AG09319 (cell line): ENCODE measurements at regions not wholly inside any gene's neighbourhood (a gene's known extent, or its start where the extent isn't known, plus 50 kb on each side); places are given as distances from the start of the nearest gene placed in this dataset.

Experiments used
- DNase-seq: peaks from one replicate; pipeline ENCODE4 v3.0.0-alpha.2; 2010; ENCODE audit warnings: low read depth; ENCODE audit errors: extremely low read depth
- CTCF ChIP-seq: IDR thresholded peaks from 2 replicates; pipeline ENCODE4 v1.5.1; 2011; ENCODE audit warnings: low read depth, mild to moderate bottlenecking, inconsistent platforms, low read length, moderate library complexity

DNA sequence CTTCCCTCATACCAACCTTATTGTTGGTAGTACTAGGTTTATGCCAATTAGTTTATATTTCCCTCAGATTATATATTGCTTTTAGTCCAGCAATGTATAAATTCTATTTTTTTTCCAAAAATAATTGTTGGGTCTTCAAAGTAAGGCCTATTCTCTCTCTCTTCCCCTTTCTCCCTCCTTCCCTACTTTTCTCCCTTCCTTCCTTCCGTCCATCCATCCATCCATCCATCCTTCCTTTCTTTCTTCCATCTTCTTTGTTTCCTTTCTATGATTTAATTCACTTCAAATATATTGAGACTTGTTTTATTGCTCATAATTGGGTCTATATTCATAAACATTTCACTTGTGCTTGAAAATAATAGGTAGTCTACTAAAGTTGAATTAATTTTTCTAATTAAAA lies 1259.2 kb downstream of the FSCB start:
- no peak for TF ChIP-seq CTCF
- DNase-seq: no peak

- no peak for TF ChIP-seq CTCF
- no peak for DNase-seq
These were observed 1262.9 kb downstream of the FSCB start for GRCh38 chr14:43244142-43244625.

GRCh38 chr14:43243168-43243567 lies 1263.9 kb downstream of the FSCB start:
- DNase-seq: no peak
- no peak for TF ChIP-seq CTCF

DNA sequence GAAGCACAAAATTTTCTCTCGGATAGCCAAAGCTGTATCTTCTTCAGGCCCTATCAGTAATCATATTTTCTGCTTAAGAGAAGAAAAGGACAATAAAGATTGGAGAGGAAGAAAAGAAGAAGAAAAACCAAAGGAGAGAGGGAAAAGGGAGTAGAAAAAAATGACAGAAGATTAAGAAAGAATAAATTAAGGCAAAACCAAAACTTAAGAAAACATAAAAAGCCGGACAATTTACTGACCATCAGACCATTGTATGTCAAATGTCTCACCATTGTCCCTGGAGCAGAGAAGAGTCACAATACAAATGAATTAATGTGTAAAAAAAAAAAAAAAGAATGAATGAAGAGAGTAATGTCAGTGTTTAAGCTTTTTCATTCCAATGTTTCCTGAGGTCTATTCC lies 1274.8 kb downstream of the FSCB start:
- no peak for TF ChIP-seq CTCF
- DNase-seq: no peak

DNA sequence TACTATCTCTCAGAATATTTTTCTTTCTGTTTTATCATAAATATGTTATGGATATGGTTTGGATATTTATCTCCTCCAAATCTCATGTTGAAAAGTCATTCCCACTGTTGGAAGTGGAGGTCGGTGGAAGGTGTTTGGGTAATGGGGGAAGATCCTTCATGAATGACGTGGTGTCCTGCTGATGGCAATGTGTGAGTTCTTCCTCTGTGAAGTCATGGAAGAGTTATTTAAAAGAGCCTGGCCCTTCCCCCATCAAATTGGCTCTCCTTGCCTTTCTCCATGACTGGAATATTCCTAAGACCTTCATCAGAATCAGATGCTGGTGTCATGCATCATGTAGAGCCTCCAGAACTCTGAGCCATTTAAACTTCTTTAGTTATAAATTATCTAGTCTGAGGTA lies 1291.6 kb downstream of the FSCB start:
- TF ChIP-seq CTCF: no peak
- DNase-seq: no peak

GRCh38 chr14:43207189-43207588 lies 1299.9 kb downstream of the FSCB start:
- no peak for TF ChIP-seq CTCF
- no peak for DNase-seq

- TF ChIP-seq CTCF: no peak
- DNase-seq: no peak
These were observed 1302.3 kb downstream of the FSCB start for GRCh38 chr14:43204816-43205215.
